B cell (primary cell): ENCODE measurements at regions not wholly inside any gene's neighbourhood (a gene's known extent, or its start where the extent isn't known, plus 50 kb on each side); places are given as distances from the start of the nearest gene placed in this dataset.

ENCODE experiments used
- ATAC-seq: fragments of 200-7000 bp; cut with Tn5 transposase; one replicate; pipeline ENCODE4 v1.10.0; 2021; ENCODE audit warnings: low read depth, mild to moderate bottlenecking, moderate number of reproducible peaks, moderate library complexity
- CTCF ChIA-PET: fragments of 350-600 bp; sonication (Branson Sonifier 250); formaldehyde crosslinking; loops from one replicate; lab custom pipeline; 2021; ENCODE audit warnings: antibody characterized with exemption, inconsistent platforms; lab: Charles Lee
- POLR2A ChIA-PET: fragments of 350-600 bp; sonication (Branson Sonifier 250); formaldehyde crosslinking; loops from one replicate; lab custom pipeline; 2021; ENCODE audit warnings: antibody characterized with exemption; lab: Charles Lee
- DNase-seq: peaks from one replicate; pipeline ENCODE4 v3.0.0; 2013
- H2AFZ ChIP-seq: 2 replicates; pipeline ENCODE4 v1.6.1; 2012; ENCODE audit warnings: mild to moderate bottlenecking, low read depth, low read length; ENCODE audit not compliant: insufficient read depth, poor library complexity, severe bottlenecking
- H3K27ac ChIP-seq, 2 donors: 1 replicate in 1 of 2; 2 replicates in 1 of 2; pipeline ENCODE4 v1.5.1; 2012 to 2013; ENCODE audit warnings: low read length in 2 of 2, mild to moderate bottlenecking in 2 of 2, moderate library complexity in 1 of 2
- H3K27me3 ChIP-seq, 4 experiments: fragments of 200-600 bp in 1 of 4; sonication (generic) in 1 of 4; replicated peaks in 1 of 4; 1 replicate in 2 of 4; 2 replicates in 2 of 4; pipeline versions ENCODE4 v1.6.1 to v1.7.0; 2013 to 2016; ENCODE audit warnings: low read length in 3 of 4, mild to moderate bottlenecking in 2 of 4, mixed read lengths in 1 of 4, moderate library complexity in 1 of 4; ENCODE audit not compliant: insufficient read depth in 4 of 4, control insufficient read depth in 3 of 4; ENCODE audit errors: control extremely low read depth in 1 of 4
- H3K36me3 ChIP-seq, 2 experiments: replicated peaks in 1 of 2; 1 replicate in 1 of 2; 2 replicates in 1 of 2; pipeline versions ENCODE4 v1.6.1 to v1.7.1; 2013; ENCODE audit warnings: low read length in 1 of 2; ENCODE audit not compliant: insufficient read depth in 2 of 2, control insufficient read depth in 1 of 2; ENCODE audit errors: control extremely low read depth in 1 of 2, extremely low read depth in 1 of 2
- H3K4me1 ChIP-seq, 2 donors: fragments of 200-600 bp in 1 of 2; sonication (generic) in 1 of 2; 1 replicate in 1 of 2; 2 replicates in 1 of 2; pipeline versions ENCODE4 v1.5.1 to v1.6.1; 2013 to 2017; ENCODE audit warnings: low read length in 2 of 2; ENCODE audit not compliant: control insufficient read depth in 2 of 2, insufficient read depth in 2 of 2
- H3K4me2 ChIP-seq: replicated peaks from 2 replicates; pipeline ENCODE3; 2012; ENCODE audit warnings: mild to moderate bottlenecking, low read depth, low read length; ENCODE audit not compliant: poor library complexity, severe bottlenecking
- H3K4me3 ChIP-seq, 5 experiments: fragments of 200-600 bp in 1 of 5; sonication (generic) in 1 of 5; 1 replicate in 3 of 5; 2 replicates in 2 of 5; pipeline versions ENCODE4 v1.5.1 to v1.7.0; 2011 to 2016; ENCODE audit warnings: low read length in 4 of 5, mild to moderate bottlenecking in 4 of 5, low read depth in 2 of 5, control low read depth in 1 of 5, moderate library complexity in 1 of 5; ENCODE audit not compliant: insufficient read depth in 1 of 5; ENCODE audit errors: control extremely low read depth in 1 of 5, extremely low read depth in 1 of 5
- H3K79me2 ChIP-seq: fragments of 200-600 bp; sonication (generic); one replicate; pipeline ENCODE4 v1.6.0; 2016; ENCODE audit warnings: low read length; ENCODE audit not compliant: control insufficient read depth, insufficient read depth
- H3K9ac ChIP-seq: fragments of 200-600 bp; sonication (generic); 2 replicates; pipeline ENCODE4 v1.6.1; 2017; ENCODE audit warnings: mild to moderate bottlenecking, low read length, moderate library complexity
- H3K9me3 ChIP-seq, 3 donors: one replicate each; pipeline versions ENCODE4 v1.6.1 to v1.7.1; 2013; ENCODE audit warnings: low read length in 2 of 3; ENCODE audit not compliant: control insufficient read depth in 2 of 3, insufficient read depth in 1 of 3; ENCODE audit errors: control extremely low read depth in 1 of 3
- H4K20me1 ChIP-seq: 2 replicates; pipeline ENCODE4 v1.6.0; 2012; ENCODE audit warnings: mild to moderate bottlenecking, low read length; ENCODE audit not compliant: insufficient read depth, control insufficient read depth, poor library complexity, severe bottlenecking
- H3K27ac Mint-ChIP-seq: one replicate; pipeline ENCODE4 v1.8.0; 2021; ENCODE audit warnings: mixed read lengths
- H3K27me3 Mint-ChIP-seq: one replicate; pipeline ENCODE4 v1.8.0; 2021; ENCODE audit warnings: mixed read lengths
- H3K4me1 Mint-ChIP-seq: one replicate; pipeline ENCODE4 v1.8.0; 2021; ENCODE audit warnings: mixed read lengths
- H3K4me3 Mint-ChIP-seq: one replicate; pipeline ENCODE4 v1.8.0; 2021; ENCODE audit warnings: mixed read lengths
- H3K9me3 Mint-ChIP-seq: one replicate; pipeline ENCODE4 v1.8.0; 2022; ENCODE audit warnings: mixed read lengths; ENCODE audit not compliant: insufficient read depth
- CTCF ChIP-seq: fragments of 200-600 bp; IDR thresholded peaks from one replicate; pipeline ENCODE4 v1.8.0; 2022; ENCODE audit warnings: antibody characterized with exemption, mild to moderate bottlenecking
- EZH2 ChIP-seq: IDR thresholded peaks from 2 replicates; pipeline ENCODE4 v1.6.1; 2012; ENCODE audit warnings: borderline replicate concordance, low read depth, mild to moderate bottlenecking, moderate library complexity, low read length; ENCODE audit not compliant: insufficient read depth, poor library complexity, severe bottlenecking
- WGBS: methylation state at CpG from one replicate; pipeline ENCODE4 v1.1.5; 2013; ENCODE audit warnings: missing lambda C conversion rate; ENCODE audit not compliant: insufficient coverage; 5-methylcytosine and 5-hydroxymethylcytosine counted together
- intact Hi-C: fragments of 100-400 bp; cut with micrococcal nuclease; formaldehyde crosslinking; loops from one replicate; pipeline ENCODE4 v1.10.0; 2022

GRCh38 chr5:173456181-173456580 is 128.0 kb upstream of the STC2 start:
- H3K27ac Mint-ChIP-seq, result no peak overlapping the region
- Histone ChIP-seq H3K27me3 (no peaks in the 10 kb centered on the region), H4K20me1 (no peaks in the 10 kb centered on the region), H3K4me3 (no peak overlapping the region), H3K4me1 (no peaks in the 10 kb centered on the region), H2AFZ (no peak overlapping the region), H3K27ac (no peak overlapping the region), H3K9me3 (no peaks in the 10 kb centered on the region), H3K36me3 (no peaks in the 10 kb centered on the region), H3K4me2 (no peak overlapping the region), H3K79me2 (no peaks in the 10 kb centered on the region), H3K9ac (no peak overlapping the region)
- CTCF ChIA-PET, result no interaction called here
- peaks cover 2% of the 10 kb centered on the region for H3K9me3 Mint-ChIP-seq
- no peak for DNase-seq
- POLR2A ChIA-PET, result no interaction called here
- TF ChIP-seq EZH2, result no peak
- no peak for TF ChIP-seq CTCF
- peaks cover 10% of the 10 kb centered on the region for H3K27me3 Mint-ChIP-seq
- 60% methylated on average over 1 of the region's 4 CpGs for WGBS
- no peaks in the 10 kb centered on the region for H3K4me1 Mint-ChIP-seq
- no peak for ATAC-seq
- intact Hi-C loops, result no loop called here
- no peak overlapping the region for H3K4me3 Mint-ChIP-seq

GRCh38 chr5:173455599-173455957 is 127.4 kb upstream of the STC2 start:
- TF ChIP-seq CTCF (no peak), EZH2 (no peak)

More at GRCh38 chr5:173455599-173455957, 127.4 kb upstream of the STC2 start:
- Mint-ChIP-seq H3K27ac (no peak overlapping the region), H3K4me1 (no peaks in the 10 kb centered on the region), H3K9me3 (peaks cover 2% of the 10 kb centered on the region), H3K27me3 (peaks cover 10% of the 10 kb centered on the region), H3K4me3 (no peak overlapping the region)
- DNase-seq (no peak), ATAC-seq (no peak)
- no peaks in the 10 kb centered on the region for H3K4me1 ChIP-seq
- no peaks in the 10 kb centered on the region for H3K36me3 ChIP-seq
- no peak overlapping the region for H3K9ac ChIP-seq
- no peak overlapping the region for H3K27ac ChIP-seq
- CTCF ChIA-PET, result no interaction called here
- no peak overlapping the region for H3K4me2 ChIP-seq
- POLR2A ChIA-PET, result no interaction called here
- intact Hi-C loops, result no loop called here
- H3K27me3 ChIP-seq, result no peaks in the 10 kb centered on the region
- no peaks in the 10 kb centered on the region for H4K20me1 ChIP-seq
- H3K9me3 ChIP-seq, result no peaks in the 10 kb centered on the region
- H3K4me3 ChIP-seq, result no peak overlapping the region
- WGBS, result no CpG with 5 or more reads among the region's 4 CpGs
- H3K79me2 ChIP-seq, result no peaks in the 10 kb centered on the region
- no peak overlapping the region for H2AFZ ChIP-seq
